Activated naive CD4-positive, alpha-beta T cell treated with anti-CD3 and anti-CD28 coated beads, Interleukin-2, amount 50 U/mL, for 72 hours (primary cell): ENCODE measurements at regions not wholly inside any gene's neighbourhood (a gene's known extent, or its start where the extent isn't known, plus 50 kb on each side); places are given as distances from the start of the nearest gene placed in this dataset.
"Not testable (repeated sequence)": the region's sequence is repeated elsewhere in the genome, so short reads cannot be mapped to it uniquely, and the experiment has no call there.

Experiments used
- ATAC-seq, 2 donors: fragments of 150-1000 bp; cut with Tn5 transposase; 2 replicates each; pipeline ENCODE4 v1.10.0; 2021; ENCODE audit warnings: mild to moderate bottlenecking in 2 of 2, moderate library complexity in 2 of 2
- DNase-seq, 2 donors: peaks; one replicate each; pipeline ENCODE4 v3.0.0; 2021 to 2022; ENCODE audit warnings: low spot score in 2 of 2
- H3K27ac Mint-ChIP-seq, 2 donors: one replicate each; pipeline ENCODE4 v1.8.0; 2022; ENCODE audit warnings: mild to moderate bottlenecking in 2 of 2, mixed read lengths in 2 of 2
- H3K36me3 Mint-ChIP-seq, 2 donors: one replicate each; pipeline ENCODE4 v1.8.0; 2022; ENCODE audit warnings: mixed read lengths in 2 of 2
- H3K9me3 Mint-ChIP-seq, 2 donors: one replicate each; pipeline ENCODE4 v1.8.0; 2022; ENCODE audit warnings: mixed read lengths in 2 of 2

DNA sequence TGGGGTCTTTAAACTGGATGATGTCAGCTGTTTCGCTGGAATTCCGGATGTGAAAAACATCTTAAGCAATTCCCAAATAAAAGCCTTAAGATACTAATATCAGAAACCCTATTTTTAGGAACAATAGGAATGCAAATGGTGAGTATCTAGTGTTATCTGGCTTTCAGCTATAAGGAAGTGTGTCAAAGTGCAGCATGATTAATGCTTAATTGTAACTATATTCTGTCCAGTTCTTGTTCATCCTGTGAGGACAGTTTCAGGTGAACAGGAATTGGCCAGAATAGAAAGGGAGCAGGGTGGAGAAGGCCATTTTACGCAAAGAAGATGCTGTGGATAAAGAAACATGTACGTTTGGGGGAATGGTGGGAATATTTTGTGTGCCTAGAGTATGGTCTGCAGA lies 108.2 kb downstream of the RASSF10 start:
- H3K9me3 Mint-ChIP-seq = no peaks in the 10 kb centered on the region
- H3K36me3 Mint-ChIP-seq = peaks cover 0 to under 1% of the 10 kb centered on the region in 2 donors
- DNase-seq (no peak), ATAC-seq (no peak)
- H3K27ac Mint-ChIP-seq = no peak overlapping the region

DNA sequence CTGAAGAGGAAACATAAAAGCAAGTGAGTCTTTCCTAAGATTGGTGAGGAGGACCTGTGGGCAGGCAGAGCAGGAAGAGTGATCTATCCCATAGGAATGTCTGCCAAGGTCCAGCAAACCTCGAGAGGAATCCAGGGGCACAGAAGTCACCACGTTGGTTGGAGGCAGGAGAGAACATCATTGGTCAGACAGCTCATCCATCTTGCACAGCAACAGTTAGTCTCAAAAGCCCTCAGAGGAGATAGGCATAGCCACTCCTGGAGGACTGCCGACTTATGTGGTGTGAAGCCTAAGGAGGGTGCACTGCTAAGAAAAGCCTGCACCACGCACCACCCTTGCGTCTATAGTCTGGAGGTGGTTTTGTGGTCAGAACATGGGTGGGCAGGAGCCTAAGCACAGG lies 109.1 kb downstream of the RASSF10 start:
- Mint-ChIP-seq H3K36me3 (peaks cover 0 to 9% of the 10 kb centered on the region in 2 donors), H3K9me3 (peaks cover 5 to 6% of the 10 kb centered on the region in 2 donors), H3K27ac (no peak overlapping the region)
- ATAC-seq (no peak), DNase-seq (no peak)

DNA sequence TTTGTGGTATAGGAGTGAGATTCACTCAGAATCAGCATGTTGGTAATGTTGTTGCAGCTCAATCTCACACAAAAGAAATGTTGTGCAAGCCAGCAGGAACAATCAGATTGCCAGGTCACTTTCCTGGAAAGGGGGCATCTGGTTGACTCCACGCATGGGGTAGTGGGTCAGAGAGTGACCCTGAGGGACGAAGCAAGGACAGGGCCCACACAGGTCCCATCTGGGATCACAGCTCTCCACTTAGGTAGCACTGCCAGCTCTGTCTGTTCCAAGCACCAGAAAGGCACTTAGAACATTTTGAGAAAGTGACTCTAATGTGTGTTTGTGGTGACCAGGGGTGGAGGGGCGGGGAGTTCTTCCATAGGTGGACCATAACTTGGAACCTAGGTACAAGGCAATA lies 109.5 kb downstream of the RASSF10 start:
- Mint-ChIP-seq H3K9me3 (peaks cover 6 to 8% of the 10 kb centered on the region in 2 donors), H3K36me3 (peaks cover 0 to 10% of the 10 kb centered on the region in 2 donors), H3K27ac (no peak overlapping the region)
- DNase-seq (no peak), ATAC-seq (no peak)

DNA sequence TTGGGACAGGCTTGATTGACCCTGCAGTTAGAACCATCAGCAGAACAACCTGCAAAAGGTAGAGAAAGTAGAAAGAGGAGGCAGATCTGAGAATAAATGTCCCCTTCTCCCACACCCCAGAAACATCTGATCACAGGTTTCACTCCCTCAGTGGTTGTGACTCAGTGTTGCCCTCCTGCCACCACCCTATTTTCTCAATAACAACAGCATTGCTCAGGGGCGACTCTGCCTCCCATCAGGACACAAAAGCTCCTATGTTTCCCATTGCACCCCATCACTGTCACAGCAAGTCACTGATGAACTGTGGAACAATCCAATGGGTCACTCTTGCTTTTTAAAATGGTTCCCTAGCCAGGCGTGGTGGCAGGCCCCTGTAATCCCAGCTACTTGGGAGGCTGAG lies 110.2 kb downstream of the RASSF10 start:
- no peak overlapping the region for H3K27ac Mint-ChIP-seq
- H3K36me3 Mint-ChIP-seq = peaks cover 0 to 10% of the 10 kb centered on the region in 2 donors
- ATAC-seq = no peak
- DNase-seq = no peak
- H3K9me3 Mint-ChIP-seq = peaks cover 6 to 8% of the 10 kb centered on the region in 2 donors

DNA sequence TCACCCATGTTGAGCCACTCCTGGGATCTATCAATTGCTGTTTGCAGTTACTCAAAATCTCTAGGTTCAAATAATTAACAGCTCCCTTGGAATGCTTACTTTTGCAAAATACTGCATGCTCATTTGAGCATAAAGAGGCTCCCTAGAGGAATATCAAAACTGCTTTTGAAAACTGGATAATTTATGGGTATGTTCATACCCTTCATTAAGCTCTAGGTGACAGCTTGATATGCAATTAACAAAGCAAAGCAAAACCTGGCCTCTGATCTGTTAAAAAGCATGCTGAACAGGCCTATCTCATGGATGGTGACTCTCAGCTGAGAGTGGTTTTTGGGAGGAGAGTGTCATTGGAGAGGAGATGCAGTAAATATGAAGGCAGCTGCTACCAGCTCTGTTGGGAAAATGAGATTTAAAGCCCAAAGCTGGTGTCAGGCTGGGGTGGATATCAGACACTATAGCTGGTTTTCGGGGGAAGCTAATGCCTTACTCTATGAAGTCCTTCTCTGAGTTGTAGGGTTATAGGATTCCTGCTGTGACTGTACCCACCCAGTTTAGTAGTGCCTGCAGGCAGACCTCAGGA lies 110.9 kb downstream of the RASSF10 start:
- DNase-seq (no peak), ATAC-seq (no peak)
- Mint-ChIP-seq H3K9me3 (peaks cover 6 to 8% of the 10 kb centered on the region in 2 donors), H3K36me3 (peaks cover 0 to 10% of the 10 kb centered on the region in 2 donors), H3K27ac (no peak overlapping the region)

DNA sequence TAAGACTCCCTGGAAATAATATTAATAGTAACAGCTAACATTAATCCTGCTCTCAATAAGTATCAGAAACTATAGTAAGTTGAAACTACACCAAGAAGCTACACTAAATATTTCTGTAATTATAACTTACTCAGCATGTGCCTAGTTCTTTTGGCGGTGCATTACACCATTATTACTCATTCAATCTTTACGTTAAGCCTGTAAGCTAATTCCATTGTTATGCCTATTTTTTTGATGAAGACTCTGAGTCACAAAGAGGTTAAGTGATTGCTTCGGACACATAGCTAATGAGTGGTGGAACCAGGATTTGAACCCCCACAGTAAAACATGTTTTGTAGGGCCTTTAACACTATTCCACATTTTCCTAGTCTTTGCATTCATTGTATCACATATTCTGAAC lies 111.6 kb downstream of the RASSF10 start:
- Mint-ChIP-seq H3K36me3 (peaks cover 0 to 10% of the 10 kb centered on the region in 2 donors), H3K27ac (no peak overlapping the region), H3K9me3 (peaks cover 6 to 8% of the 10 kb centered on the region in 2 donors)
- ATAC-seq (no peak), DNase-seq (no peak)

- DNase-seq = no peak
- peaks cover 0 to 10% of the 10 kb centered on the region in 2 donors for H3K36me3 Mint-ChIP-seq
- no peak for ATAC-seq
- H3K27ac Mint-ChIP-seq = no peak overlapping the region
- H3K9me3 Mint-ChIP-seq = peaks cover 6 to 8% of the 10 kb centered on the region in 2 donors
These were observed 117.3 kb downstream of the RASSF10 start for GRCh38 chr11:13126430-13126829.

- ATAC-seq = no peak
These were observed 118.0 kb downstream of the RASSF10 start for GRCh38 chr11:13127161-13127560.

DNA sequence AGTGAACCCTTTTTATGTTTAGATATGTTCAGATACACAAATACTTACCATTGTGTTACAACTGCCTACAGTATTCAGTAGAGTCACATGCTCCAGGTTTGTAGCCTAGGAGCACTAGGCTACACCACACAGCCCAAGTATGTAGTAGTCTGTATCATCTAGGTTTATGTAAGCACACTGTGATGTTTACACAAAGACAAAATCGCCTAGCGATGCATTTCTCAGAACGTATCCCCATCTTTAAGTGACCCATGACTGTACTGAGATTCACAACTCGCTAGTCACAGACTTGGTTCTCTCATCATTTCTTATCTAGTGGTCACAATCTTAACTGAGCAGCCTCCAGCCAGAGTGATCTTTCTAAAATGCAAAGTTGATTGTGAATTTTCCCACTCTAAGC lies 119.2 kb downstream of the RASSF10 start:
- peaks cover 0 to under 1% of the 10 kb centered on the region in 2 donors for H3K9me3 Mint-ChIP-seq

More at GRCh38 chr11:13127161-13127560, 118.0 kb downstream of the RASSF10 start:
- Mint-ChIP-seq H3K9me3 (peaks cover 6 to 8% of the 10 kb centered on the region in 2 donors), H3K27ac (no peak overlapping the region), H3K36me3 (peaks cover 0 to 10% of the 10 kb centered on the region in 2 donors)
- DNase-seq = no peak

DNA sequence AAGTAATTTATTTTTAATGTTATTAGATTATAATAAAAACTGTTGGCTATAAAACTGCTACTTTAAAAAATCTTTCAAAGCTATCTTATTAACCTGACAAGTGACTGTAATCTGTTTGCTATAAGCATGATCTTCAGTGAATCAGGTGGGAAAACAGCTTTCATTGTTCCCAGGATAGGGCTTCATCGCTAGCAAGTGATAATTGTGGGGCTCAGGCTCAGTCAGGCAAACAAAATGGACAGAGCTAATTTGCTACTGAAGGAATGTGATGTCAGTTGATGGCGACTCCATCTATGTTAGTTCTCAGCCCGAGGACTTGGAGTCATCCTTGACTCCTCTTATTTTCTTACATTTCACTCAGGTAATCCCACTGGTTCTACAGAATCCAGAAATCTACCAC lies 125.0 kb downstream of the RASSF10 start:
- DNase-seq (no peak), ATAC-seq (no peak)
- Mint-ChIP-seq H3K9me3 (no peaks in the 10 kb centered on the region), H3K27ac (no peak overlapping the region), H3K36me3 (no peaks in the 10 kb centered on the region)

More for the DNA sequence above, 119.2 kb downstream of the RASSF10 start:
- no peaks in the 10 kb centered on the region for H3K36me3 Mint-ChIP-seq
- H3K27ac Mint-ChIP-seq = no peak overlapping the region
- no peak for DNase-seq
- no peak for ATAC-seq

DNA sequence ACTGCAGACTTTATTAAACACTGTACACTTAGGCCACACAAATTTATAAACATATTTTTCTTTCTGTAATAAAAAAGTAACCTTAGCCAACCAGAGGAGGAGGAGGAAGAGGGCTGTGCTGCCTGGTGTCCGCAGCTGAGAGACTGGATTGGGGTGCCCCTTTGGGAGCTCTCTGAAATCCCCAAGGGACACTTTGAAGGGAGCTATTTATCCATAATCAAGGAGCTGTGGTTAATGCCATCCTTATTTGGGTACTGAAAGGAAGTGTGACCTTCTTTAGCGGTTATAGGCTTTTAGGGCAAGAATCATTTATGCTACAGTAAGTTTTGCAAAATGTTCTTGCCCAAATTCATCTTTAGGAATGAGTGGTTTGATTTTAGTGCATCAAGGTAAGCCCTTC lies 125.8 kb downstream of the RASSF10 start:
- DNase-seq (no peak), ATAC-seq (no peak)
- no peak overlapping the region for H3K27ac Mint-ChIP-seq
- H3K36me3 Mint-ChIP-seq = no peaks in the 10 kb centered on the region
- H3K9me3 Mint-ChIP-seq = peaks cover 3 to 4% of the 10 kb centered on the region in 2 donors

DNA sequence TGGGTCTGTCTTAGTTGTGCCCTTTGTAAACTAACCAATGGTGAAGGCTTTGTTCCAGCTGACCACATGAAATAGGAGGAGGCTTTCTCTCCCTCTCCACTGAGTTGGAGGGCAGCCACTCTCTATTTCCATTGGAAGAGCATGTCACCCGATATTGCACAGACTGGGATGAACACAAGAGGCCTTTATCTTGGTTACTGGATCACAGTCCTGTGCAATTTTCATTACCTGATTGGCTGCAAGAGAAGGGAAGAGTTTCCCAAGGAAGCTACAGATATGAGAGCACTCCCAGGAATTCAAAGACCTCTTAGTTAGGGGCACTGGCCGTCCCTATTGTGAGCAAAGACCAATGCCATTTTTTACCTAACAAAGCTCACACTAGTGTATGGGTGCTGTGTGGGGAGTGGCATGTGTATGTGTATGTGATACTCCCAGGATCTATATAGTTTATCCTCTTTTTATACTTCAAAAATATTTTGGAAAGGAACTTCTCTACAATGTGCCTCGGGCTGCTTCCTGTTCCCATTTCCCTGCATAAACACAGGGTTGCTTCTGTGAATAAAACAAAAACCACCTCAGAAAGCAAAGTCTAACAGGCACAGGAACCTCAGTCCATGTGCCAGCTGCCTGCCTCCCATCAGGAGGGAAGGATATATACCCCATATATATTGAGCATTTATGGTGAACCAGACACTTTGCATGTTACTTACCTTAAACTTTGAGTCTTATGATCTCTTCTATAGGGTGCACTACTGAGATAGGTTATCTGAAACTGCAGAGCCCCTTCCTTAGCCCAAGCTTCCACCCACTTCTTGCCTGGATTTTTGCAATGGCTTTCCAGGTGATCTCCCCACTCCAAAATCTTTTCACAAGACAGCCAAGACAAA lies 126.5 kb downstream of the RASSF10 start:
- Mint-ChIP-seq H3K36me3 (no peaks in the 10 kb centered on the region), H3K9me3 (peaks cover 3 to 4% of the 10 kb centered on the region in 2 donors), H3K27ac (no peak overlapping the region)
- no peak for DNase-seq
- ATAC-seq = no peak

- H3K9me3 Mint-ChIP-seq = peaks cover 3 to 4% of the 10 kb centered on the region in 2 donors
- DNase-seq = no peak
- no peak overlapping the region for H3K27ac Mint-ChIP-seq
- H3K36me3 Mint-ChIP-seq = no peaks in the 10 kb centered on the region
- ATAC-seq = no peak
These were observed 127.1 kb downstream of the RASSF10 start for GRCh38 chr11:13136272-13136596.

DNA sequence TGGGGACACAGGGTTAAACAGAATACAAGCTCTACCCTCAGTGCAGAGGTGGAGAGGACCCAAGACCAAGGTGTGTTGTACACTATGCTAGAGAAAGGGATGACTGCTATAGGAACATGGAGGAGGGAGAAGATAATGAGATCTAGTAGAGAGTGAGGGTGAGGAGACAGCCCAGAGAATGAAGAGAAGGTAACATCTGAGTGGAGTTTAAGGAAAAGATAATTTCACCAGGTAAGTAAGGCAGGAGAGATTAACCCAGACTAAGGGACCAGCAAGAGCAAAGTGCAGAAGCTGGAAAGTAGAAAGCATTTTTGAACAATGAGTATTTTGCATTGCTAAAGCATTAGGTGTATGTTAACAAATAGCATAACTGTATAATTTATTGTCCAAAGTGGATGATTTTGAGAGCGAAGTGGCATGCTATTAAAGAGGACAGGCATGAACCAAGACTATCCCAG lies 128.8 kb downstream of the RASSF10 start:
- peaks cover 3 to 4% of the 10 kb centered on the region in 2 donors for H3K9me3 Mint-ChIP-seq
- DNase-seq (no peak), ATAC-seq (no peak)
- no peak overlapping the region for H3K27ac Mint-ChIP-seq
- no peaks in the 10 kb centered on the region for H3K36me3 Mint-ChIP-seq

- not testable (repeated sequence) for ATAC-seq, H3K36me3 Mint-ChIP-seq, H3K27ac Mint-ChIP-seq, DNase-seq, H3K9me3 Mint-ChIP-seq
These were observed 130.0 kb downstream of the RASSF10 start for GRCh38 chr11:13139085-13139484.

DNA sequence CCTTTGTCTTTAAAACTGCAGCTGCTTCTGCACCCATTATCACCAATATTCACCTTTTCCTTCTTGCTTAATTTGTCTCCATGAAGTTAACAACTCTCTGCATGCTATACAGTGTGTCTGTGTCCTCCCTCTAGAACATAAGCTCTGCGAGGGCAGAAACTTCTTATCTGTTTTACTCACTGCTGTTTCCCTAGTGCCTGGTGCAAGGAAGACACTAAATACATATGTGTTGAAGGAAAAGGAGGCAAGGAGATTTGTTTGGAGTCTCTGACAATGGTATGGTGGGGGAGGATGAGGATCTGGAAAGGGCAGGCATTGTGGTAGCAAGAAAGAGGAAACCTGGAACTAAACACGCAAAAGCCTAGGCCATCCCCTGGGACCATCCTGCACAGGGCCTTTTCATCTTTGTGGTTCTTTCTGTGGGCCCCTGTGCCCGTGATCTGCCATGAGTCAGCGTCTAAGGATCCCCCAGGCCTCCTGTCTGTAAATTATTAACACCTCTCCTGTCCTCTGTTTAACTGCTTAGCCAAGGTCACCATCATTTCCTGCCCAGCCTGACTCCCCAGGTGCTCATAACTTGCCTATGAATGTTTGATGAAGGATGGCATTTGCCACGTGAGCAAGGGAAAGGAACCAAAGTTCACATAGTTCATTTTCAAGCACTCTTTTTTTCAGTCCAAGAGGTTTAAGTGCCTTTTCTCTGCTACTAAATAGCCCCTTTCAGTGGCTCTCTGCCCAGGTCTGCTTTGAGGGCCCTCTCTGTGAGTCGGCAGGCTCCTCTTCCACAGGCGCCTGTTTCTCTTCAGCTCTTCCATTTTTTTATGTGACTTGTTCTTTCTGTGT lies 131.1 kb downstream of the RASSF10 start:
- no peak overlapping the region for H3K27ac Mint-ChIP-seq
- H3K9me3 Mint-ChIP-seq = peaks cover 3 to 4% of the 10 kb centered on the region in 2 donors
- no peak for DNase-seq
- no peak for ATAC-seq
- no peaks in the 10 kb centered on the region for H3K36me3 Mint-ChIP-seq
